CD14-positive monocyte (primary cell): ENCODE measurements at regions not wholly inside any gene's neighbourhood (a gene's known extent, or its start where the extent isn't known, plus 50 kb on each side); places are given as distances from the start of the nearest gene placed in this dataset.

ENCODE experiments used
- DNase-seq, 3 donors: peaks; one replicate each; pipeline ENCODE4 v3.0.0-alpha.2; 2011 to 2022
- H2AFZ ChIP-seq: 2 replicates; pipeline ENCODE4 v1.6.0; 2012; ENCODE audit warnings: mild to moderate bottlenecking, low read depth, low read length, inconsistent platforms; ENCODE audit not compliant: insufficient read depth, poor library complexity, severe bottlenecking
- H3K27ac ChIP-seq, 2 donors: 1 replicate in 1 of 2; 2 replicates in 1 of 2; pipeline ENCODE4 v1.5.1; 2012 to 2013; ENCODE audit warnings: low read length in 2 of 2, control low read depth in 1 of 2, inconsistent platforms in 1 of 2, low read depth in 1 of 2, mild to moderate bottlenecking in 1 of 2
- H3K27me3 ChIP-seq, 2 donors: one replicate each; pipeline versions ENCODE4 v1.6.0 to v1.6.1; 2011 to 2013; ENCODE audit warnings: low read length in 2 of 2; ENCODE audit not compliant: control insufficient read depth in 2 of 2, insufficient read depth in 2 of 2
- H3K36me3 ChIP-seq, 2 donors: replicated peaks in 1 of 2; 1 replicate in 1 of 2; 2 replicates in 1 of 2; pipeline versions ENCODE4 v1.5.1 to v1.6.1; 2012 to 2013; ENCODE audit warnings: low read length in 2 of 2, control low read depth in 1 of 2, inconsistent platforms in 1 of 2, mild to moderate bottlenecking in 1 of 2; ENCODE audit not compliant: insufficient read depth in 2 of 2, control insufficient read depth in 1 of 2
- H3K4me1 ChIP-seq, 2 donors: 1 replicate in 1 of 2; 2 replicates in 1 of 2; pipeline versions ENCODE4 v1.5.1 to v1.6.1; 2012 to 2013; ENCODE audit warnings: low read length in 2 of 2, control low read depth in 1 of 2, inconsistent platforms in 1 of 2, mild to moderate bottlenecking in 1 of 2, moderate library complexity in 1 of 2; ENCODE audit not compliant: insufficient read depth in 2 of 2, control insufficient read depth in 1 of 2
- H3K4me2 ChIP-seq: replicated peaks from 2 replicates; pipeline ENCODE3; 2012; ENCODE audit warnings: low read length, moderate library complexity, mild to moderate bottlenecking; ENCODE audit not compliant: poor library complexity, severe bottlenecking; ENCODE audit errors: extremely low read depth
- H3K4me3 ChIP-seq, 3 experiments: fragments of 200-600 bp in 1 of 3; sonication (generic) in 1 of 3; replicated peaks in 1 of 3; 1 replicate in 2 of 3; 2 replicates in 1 of 3; pipeline ENCODE4 v1.5.1; 2011 to 2013; ENCODE audit warnings: low read length in 3 of 3, mild to moderate bottlenecking in 3 of 3, control low read depth in 2 of 3, low read depth in 2 of 3, inconsistent platforms in 1 of 3, moderate library complexity in 1 of 3
- H3K79me2 ChIP-seq: 2 replicates; pipeline ENCODE4 v1.6.0; 2012; ENCODE audit warnings: mild to moderate bottlenecking, control low read depth, inconsistent platforms, low read length, moderate library complexity; ENCODE audit not compliant: insufficient read depth
- H3K9ac ChIP-seq: 2 replicates; pipeline ENCODE4 v1.6.0; 2017; ENCODE audit warnings: low read length, mild to moderate bottlenecking; ENCODE audit not compliant: insufficient read depth, poor library complexity, severe bottlenecking
- H3K9me3 ChIP-seq, 2 donors: replicated peaks in 1 of 2; 1 replicate in 1 of 2; 2 replicates in 1 of 2; pipeline versions ENCODE4 v1.5.1 to v1.6.1; 2012 to 2013; ENCODE audit warnings: low read length in 2 of 2, control low read depth in 1 of 2; ENCODE audit not compliant: control insufficient read depth in 1 of 2, insufficient read depth in 1 of 2
- H4K20me1 ChIP-seq: 2 replicates; pipeline ENCODE4 v1.6.0; 2012; ENCODE audit warnings: mild to moderate bottlenecking, low read length, control low read depth, moderate library complexity; ENCODE audit not compliant: insufficient read depth
- H3K27ac Mint-ChIP-seq, 7 donors: one replicate each; pipeline ENCODE4 v1.8.0; 2020; ENCODE audit warnings: mild to moderate bottlenecking in 7 of 7, mixed read lengths in 7 of 7, moderate library complexity in 6 of 7, inconsistent platforms in 2 of 7
- H3K27me3 Mint-ChIP-seq, 3 donors: one replicate each; pipeline ENCODE4 v1.8.0; 2021 to 2022; ENCODE audit warnings: low read depth in 3 of 3, mild to moderate bottlenecking in 3 of 3, mixed read lengths in 3 of 3, moderate library complexity in 3 of 3, inconsistent platforms in 1 of 3
- H3K36me3 Mint-ChIP-seq, 2 donors: one replicate each; pipeline ENCODE4 v1.8.0; 2020; ENCODE audit warnings: mixed read lengths in 2 of 2, inconsistent platforms in 1 of 2, mild to moderate bottlenecking in 1 of 2
- H3K4me1 Mint-ChIP-seq: one replicate; pipeline ENCODE4 v1.8.0; 2020; ENCODE audit warnings: mild to moderate bottlenecking, mixed read lengths
- H3K4me3 Mint-ChIP-seq, 2 donors: one replicate each; pipeline ENCODE4 v1.8.0; 2020; ENCODE audit warnings: mild to moderate bottlenecking in 2 of 2, mixed read lengths in 2 of 2, moderate library complexity in 1 of 2
- H3K9me3 Mint-ChIP-seq, 7 donors: one replicate each; pipeline ENCODE4 v1.8.0; 2020 to 2022; ENCODE audit warnings: mixed read lengths in 7 of 7, mild to moderate bottlenecking in 6 of 7, moderate library complexity in 6 of 7, inconsistent platforms in 2 of 7
- WGBS: methylation state at CpG from one replicate; pipeline ENCODE4 v1.1.5; 2013; ENCODE audit warnings: missing lambda C conversion rate; ENCODE audit not compliant: insufficient coverage; 5-methylcytosine and 5-hydroxymethylcytosine counted together
- intact Hi-C, 2 donors: fragments of 100-400 bp; cut with micrococcal nuclease; formaldehyde crosslinking; loops; one replicate each; pipeline versions ENCODE4 v1.15.0 to v1.15.1; 2023
- TF ChIP-seq, protein P1 (sequence below): fragments of 200-600 bp; IDR thresholded peaks from one replicate; pipeline ENCODE4 v1.8.0; 2022; ENCODE audit warnings: antibody characterized with exemption, mild to moderate bottlenecking

DNA sequence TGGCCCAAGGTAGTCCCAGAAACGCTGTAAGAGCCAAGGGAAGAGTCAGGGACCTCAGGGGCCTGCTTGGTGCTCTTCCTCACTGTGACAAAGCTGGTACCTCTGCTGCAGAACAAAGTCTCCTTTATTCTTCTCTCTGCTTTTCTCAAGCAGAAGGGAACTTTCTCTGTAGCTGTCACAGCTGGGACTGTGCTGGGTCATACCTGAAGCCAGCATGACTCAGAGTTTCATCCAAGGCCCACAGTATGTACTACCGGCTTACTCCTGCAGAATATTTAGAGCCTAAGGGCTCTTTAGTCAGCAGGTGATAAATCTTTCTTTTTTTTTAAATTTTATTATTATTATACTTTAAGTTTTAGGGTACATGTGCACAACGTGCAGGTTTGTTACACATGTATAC lies 183.2 kb downstream of the TINAG start:
- Mint-ChIP-seq H3K36me3 (no peaks in the 10 kb centered on the region), H3K4me1 (no peaks in the 10 kb centered on the region), H3K27me3 (peaks cover 0 to 2% (median 0%) of the 10 kb centered on the region in 3 donors), H3K27ac (no peak overlapping the region), H3K9me3 (peaks cover 5 to 23% (median 8%) of the 10 kb centered on the region in 7 donors), H3K4me3 (no peak overlapping the region)
- Histone ChIP-seq H3K9me3 (peaks cover 16 to 26% of the 10 kb centered on the region in 2 donors), H3K9ac (no peak overlapping the region), H2AFZ (no peak overlapping the region), H3K4me3 (no peak overlapping the region), H3K36me3 (no peaks in the 10 kb centered on the region), H3K4me1 (no peaks in the 10 kb centered on the region), H3K27me3 (no peaks in the 10 kb centered on the region), H3K4me2 (no peak overlapping the region), H4K20me1 (no peaks in the 10 kb centered on the region), H3K79me2 (no peaks in the 10 kb centered on the region), H3K27ac (no peak overlapping the region)
- intact Hi-C loops, result no loop called here
- WGBS, result 73% methylated on average over 1 of the region's 3 CpGs
- no peak for DNase-seq
- TF ChIP-seq, protein P1, sequence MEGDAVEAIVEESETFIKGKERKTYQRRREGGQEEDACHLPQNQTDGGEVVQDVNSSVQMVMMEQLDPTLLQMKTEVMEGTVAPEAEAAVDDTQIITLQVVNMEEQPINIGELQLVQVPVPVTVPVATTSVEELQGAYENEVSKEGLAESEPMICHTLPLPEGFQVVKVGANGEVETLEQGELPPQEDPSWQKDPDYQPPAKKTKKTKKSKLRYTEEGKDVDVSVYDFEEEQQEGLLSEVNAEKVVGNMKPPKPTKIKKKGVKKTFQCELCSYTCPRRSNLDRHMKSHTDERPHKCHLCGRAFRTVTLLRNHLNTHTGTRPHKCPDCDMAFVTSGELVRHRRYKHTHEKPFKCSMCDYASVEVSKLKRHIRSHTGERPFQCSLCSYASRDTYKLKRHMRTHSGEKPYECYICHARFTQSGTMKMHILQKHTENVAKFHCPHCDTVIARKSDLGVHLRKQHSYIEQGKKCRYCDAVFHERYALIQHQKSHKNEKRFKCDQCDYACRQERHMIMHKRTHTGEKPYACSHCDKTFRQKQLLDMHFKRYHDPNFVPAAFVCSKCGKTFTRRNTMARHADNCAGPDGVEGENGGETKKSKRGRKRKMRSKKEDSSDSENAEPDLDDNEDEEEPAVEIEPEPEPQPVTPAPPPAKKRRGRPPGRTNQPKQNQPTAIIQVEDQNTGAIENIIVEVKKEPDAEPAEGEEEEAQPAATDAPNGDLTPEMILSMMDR, result no peak

DNA sequence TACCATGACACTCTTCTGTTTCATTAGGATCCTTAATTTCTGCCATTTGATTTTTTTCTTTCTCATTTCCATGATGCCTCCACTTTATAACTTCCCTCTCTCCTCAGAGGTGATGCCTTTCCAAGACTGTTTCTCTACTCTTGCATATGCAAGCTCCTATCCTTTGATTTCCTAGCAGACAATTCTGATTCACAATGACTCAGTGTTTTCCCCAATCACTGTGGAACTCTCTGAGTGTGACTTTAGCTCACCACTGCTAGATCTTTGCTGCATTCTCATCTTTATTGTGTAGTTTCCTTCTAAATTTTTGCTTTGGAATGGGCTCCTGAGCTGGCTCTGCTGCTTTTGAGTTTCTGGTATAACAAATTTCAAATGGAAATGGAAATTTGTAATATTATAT lies 184.9 kb downstream of the TINAG start:
- Mint-ChIP-seq H3K4me3 (no peak overlapping the region), H3K27me3 (peaks cover 0 to 2% (median 0%) of the 10 kb centered on the region in 3 donors), H3K9me3 (peaks cover 4 to 23% (median 8%) of the 10 kb centered on the region in 7 donors), H3K27ac (no peak overlapping the region), H3K4me1 (no peaks in the 10 kb centered on the region), H3K36me3 (no peaks in the 10 kb centered on the region)
- Histone ChIP-seq H4K20me1 (no peaks in the 10 kb centered on the region), H3K9me3 (peaks cover 16 to 26% of the 10 kb centered on the region in 2 donors), H3K4me1 (no peaks in the 10 kb centered on the region), H3K27me3 (no peaks in the 10 kb centered on the region), H3K4me3 (no peak overlapping the region), H3K79me2 (no peaks in the 10 kb centered on the region), H3K27ac (no peak overlapping the region), H2AFZ (no peak overlapping the region), H3K36me3 (no peaks in the 10 kb centered on the region), H3K4me2 (no peak overlapping the region), H3K9ac (no peak overlapping the region)
- DNase-seq, result no peak
- TF ChIP-seq, protein P1, result no peak
- intact Hi-C loops, result no loop called here
